ENCODE measurements at regions not wholly inside any gene's neighbourhood (a gene's known extent, or its start where the extent isn't known, plus 50 kb on each side); places are given as distances from the start of the nearest gene placed in this dataset.
"Not testable (repeated sequence)": the region's sequence is repeated elsewhere in the genome, so short reads cannot be mapped to it uniquely, and the experiment has no call there.

DNA sequence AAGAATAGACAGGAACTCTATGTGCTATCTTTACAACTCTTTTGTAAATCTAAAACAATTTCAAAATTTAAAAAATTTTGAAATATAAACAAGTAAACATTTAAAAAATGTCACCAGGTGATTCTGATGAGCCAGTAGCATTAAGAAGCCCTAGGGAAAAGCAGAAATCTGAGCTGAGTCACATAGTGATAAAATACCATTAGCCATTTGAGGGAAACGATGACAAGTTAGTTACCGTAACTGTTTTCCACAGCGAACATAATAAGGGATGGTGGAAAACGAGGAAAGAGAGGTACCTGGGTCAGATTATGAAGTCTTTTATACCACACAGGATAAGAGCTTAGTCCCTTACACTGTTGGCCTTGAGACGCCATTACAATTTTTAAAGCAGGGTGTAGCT, 55.5 kb downstream of the PRR15 start:
- DNase-seq, result no peak

DNA sequence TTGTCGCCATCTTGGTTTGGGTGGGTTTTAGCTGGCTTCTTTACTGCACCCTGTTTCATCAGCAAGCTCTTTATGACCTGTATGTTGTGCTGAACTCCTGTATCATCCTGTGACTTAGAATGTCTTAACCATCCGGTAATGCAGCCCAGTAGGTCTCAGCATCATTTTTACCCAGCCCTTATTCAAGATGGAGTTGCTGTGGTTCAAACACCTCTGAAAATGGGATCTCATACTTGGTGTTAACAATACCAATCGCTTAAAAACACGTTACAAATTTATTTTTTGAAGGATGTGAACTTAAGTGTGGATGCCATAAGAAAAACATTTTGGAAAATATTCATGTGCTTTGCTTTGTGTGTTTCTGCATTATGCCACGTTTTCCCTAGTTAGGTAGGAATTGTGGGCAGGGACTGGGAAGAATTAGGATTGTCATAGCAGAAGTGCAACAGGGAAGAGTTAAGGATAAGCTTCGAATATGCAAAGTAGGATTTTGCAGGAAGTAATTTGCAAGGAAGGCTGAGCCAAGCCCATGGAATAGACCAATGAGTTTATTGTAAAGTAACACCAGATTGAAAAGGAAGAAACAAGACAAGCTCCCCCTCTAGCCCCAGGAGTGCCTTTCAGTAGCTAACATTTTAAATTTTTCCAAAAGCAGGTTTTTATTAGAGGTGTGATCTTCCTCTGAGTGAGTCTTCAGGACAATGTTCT, 56.4 kb downstream of the PRR15 start:
- peak in 1 of 2 experiments; percentile 34 for DNase-seq

DNA sequence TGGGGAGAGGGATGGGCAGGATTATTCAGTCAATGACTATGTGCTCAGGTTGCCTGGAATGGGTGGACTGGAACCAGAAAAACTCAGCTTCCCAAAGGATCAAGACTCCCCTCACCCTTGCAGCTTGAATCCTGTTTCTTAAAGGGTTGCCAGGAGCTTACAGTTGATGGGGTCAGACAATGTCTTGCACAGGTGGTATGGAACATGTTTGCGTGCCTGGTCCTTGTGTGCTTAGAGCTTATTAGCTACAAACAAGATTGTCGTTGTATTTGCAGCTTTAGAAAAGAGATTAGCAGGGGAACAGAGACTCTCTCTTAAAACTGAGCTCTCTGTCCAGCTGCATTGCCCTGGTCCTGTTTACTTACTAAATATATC, 56.9 kb downstream of the PRR15 start:
- no peak for DNase-seq

DNA sequence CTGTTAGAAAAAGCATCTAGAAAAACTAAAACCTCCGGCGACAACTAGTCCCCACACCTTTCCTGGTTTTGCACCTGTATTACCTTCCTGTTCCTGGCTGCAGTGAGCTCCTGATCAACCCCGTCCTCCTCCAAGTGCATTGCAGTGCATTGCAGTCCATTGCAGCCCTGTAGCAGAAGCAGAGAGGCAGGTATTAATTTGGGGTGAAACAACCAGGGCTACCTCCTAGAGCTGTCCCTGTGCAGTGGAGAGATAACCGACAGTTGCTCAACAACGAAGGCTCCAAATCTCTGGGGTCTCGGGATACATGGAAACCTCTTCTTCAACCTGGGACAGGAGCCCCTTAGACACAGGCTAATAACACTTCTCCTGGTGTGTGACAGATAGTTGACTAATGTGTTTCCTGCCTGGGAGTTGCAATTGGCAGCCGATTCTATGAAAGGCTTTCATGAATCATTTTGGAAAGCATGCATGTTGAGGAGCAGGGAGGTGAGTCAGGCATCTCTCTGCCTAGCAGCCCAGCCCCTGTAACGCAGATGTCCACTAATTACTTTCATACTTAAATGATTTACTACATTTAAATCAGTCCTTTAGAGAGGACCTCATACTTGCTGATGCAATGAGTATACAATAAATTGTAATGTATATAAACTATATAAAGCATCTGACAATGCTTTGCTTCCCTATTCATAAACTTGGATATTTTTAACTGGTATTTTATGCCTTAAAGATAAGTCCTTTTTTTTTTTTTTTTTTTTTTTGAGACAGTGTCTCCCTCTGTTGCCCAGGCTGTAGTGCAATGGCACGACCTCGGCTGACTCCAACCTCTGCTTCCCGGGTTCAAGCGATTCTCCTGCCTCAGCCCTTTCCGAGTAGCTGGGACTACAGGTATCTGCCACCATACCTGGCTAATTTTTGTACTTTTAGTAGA, 59.0 kb downstream of the PRR15 start:
- no peak for DNase-seq

DNA sequence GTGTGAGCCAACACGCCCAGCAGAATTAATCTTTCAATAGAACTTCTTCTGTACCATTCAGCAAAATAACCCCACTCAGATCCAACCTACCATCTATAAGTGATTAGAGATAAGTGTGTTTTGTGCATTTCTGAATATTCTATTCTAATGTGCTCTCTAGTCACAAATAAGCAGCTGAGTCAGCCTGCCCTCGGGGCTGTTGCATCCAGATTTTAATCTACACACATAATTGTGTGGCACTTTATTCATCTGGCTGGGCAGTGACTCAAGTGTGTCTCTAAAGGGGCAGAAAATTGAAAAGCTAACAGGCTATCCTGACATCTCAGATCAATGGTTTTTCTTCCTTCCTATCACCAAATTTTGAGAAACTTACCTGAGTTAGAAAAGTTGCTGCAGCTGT, 60.3 kb downstream of the PRR15 start:
- no peak for DNase-seq

DNA sequence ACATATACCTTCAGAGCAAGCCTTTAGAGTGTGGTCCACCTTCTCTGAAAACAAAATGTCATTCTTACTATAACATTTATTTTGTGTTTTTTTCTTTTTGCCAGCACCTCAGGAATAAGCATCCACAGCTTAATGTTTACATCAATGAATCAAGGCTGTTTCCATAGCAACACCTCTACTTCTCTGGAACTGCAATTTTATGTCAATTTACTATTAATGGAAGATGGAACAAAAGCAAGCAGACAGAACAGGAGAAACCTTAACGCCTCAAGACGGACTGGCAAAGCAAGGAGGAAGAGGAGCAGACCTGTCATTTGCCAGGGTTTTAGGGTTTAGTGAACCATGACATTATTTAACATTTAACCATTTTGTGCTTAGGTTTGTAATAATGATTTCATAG, 63.1 kb downstream of the PRR15 start:
- DNase-seq, result no peak

DNA sequence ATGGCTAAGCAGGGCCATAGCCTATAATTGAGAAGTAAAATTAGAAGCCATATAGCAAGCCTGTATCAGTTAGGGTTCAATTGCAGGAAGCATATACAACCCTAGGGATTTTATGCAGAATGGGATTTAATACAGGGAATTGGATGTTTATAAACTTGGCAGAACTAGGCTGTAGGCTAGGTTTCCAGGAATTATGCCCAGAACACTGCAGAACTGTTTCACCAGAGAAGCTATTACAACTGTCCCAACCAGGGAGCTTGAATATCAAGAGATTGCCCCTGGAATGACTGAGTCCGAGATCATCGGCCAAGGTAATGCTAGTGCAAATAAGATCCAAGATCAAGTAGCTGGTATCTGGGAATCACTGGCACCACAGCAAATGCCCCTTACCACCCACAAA, 64.0 kb downstream of the PRR15 start:
- no peak for DNase-seq

DNA sequence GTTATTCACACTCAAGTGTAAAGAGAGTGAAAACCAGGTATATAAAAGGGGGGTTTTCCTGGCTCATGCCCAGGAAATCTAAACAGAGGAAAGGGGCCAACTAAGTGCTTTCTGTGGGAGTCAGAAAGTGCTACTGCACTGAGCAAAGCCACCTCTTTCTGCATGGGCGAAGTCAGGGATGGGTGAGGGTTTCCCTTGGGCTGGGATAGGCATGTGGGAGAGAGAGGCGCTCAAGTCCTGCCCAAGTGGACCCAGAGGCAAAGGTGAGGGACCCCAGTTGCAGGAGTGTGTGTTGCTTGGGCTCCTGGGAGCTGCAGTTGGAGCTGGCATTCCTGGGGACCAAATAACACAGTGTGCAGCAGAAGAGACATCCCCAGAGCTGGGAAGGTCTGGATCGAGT, 65.9 kb downstream of the PRR15 start:
- DNase-seq, result no peak

DNA sequence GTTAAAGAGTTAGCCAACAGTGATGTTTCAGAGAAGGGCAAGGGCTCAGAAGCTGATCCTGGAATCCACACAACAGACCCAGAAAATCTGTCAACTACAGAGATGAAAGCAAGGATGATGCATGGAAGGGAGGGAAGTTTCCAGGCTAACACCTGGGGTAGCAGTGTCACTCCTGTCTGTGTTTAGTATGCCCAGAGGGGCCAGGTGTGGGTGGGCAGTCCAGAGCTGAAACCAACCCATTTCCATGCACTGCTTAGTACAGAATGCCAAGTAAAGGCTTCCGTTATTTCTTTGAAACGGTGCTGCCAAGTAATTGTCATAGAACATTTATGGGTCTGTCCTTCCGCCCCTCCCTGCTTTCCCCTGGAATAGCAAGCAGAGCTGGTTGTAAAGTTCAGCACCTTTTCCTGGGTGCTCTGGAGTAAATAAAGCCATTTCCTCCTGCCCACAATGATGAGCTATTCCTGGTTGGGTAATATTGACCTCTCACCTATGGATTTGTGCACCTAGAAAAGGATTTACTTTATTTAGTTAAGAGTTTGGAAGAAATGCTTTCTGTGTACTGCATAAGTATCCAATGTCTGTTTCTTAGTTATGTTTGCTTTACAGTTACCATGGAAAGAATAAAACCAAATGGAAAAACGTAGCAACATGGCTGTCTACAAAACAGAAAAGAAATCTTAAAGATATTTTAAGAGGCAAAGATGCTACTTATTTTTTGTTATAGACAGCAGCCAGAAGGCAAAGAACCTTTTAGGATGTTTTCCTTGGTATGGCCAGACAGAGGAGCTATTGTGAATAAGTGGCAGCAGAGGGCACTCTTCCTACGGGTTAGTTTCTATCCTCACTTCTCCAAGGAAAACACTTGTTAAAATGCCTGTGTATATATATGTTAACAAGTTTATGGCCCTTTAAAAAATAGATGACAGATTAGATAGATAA, 71.7 kb downstream of the PRR15 start:
- peak; percentile 22 to 71 for DNase-seq

DNA sequence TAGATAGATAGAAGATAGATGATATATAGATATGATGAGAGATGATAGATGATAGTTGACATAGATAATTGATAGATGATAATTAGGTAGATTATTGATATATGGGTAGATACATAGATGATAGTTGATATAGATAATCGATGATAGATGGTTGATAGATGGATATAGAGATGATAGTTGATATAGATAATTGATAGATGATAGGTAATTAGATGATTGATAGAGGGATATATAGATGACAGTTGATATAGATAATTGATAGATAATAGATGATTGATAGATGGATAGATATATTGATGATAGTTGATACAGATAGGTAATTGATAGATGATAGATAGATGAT, 72.3 kb downstream of the PRR15 start:
- DNase-seq, result no peak

DNA sequence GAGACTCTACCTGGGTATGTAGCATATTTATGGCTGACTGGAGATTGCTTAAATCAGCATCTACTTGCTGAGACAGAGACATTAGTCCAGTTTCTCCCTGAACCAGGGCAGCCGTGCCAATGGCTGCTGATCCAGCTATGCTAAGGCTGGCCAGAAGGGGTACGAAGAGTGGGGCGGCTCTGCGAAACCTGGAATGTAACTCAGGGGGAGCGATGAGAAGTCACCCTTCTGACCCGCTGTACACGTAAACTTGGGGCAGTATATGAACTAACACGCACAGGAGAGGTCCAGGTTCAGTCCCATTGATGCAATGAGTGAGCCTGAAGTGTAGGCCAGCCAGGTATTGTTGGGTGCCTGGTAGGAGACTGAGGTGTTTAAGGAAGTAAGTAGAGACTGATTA, 73.7 kb downstream of the PRR15 start:
- no peak for DNase-seq

DNA sequence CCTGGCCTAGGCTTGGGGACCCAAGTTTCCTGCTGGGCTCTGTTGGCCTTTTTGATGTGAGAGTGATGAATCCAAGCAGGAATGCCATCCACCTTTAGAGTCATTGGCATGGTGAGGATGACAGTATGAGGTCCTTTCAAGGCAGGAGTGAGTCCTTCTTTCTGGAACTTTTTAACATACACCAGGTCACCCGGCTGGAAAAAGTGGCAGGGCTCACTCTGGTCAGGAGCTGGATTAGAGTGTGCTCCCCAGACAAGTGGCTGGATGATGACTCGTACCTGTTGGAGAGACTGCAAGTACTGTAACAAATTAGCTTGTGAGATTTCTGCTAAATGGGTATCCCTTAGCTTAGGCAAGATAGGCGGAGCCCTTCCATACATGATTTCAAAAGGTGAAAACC, 75.2 kb downstream of the PRR15 start:
- not testable (repeated sequence) for DNase-seq

DNA sequence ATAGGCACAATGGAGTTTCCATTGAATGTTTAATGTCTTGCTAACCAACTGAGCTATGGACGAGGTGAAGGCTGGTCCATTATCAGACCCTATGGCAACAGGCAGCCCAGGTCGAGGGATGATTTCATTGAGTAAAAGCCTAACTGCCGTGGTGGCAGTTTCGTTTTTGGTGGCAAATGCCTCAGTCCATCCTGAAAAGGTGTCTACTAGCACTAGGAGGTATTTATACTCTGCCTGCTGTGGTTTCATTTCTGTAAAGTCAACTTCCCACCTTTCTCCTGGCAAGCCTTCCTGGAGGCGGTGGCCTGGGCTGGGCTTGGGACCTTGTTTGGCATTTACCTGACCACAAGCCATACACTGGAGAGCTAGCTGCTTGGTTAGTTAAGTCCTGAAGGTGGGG, 75.8 kb downstream of the PRR15 start:
- DNase-seq, result no peak

DNA sequence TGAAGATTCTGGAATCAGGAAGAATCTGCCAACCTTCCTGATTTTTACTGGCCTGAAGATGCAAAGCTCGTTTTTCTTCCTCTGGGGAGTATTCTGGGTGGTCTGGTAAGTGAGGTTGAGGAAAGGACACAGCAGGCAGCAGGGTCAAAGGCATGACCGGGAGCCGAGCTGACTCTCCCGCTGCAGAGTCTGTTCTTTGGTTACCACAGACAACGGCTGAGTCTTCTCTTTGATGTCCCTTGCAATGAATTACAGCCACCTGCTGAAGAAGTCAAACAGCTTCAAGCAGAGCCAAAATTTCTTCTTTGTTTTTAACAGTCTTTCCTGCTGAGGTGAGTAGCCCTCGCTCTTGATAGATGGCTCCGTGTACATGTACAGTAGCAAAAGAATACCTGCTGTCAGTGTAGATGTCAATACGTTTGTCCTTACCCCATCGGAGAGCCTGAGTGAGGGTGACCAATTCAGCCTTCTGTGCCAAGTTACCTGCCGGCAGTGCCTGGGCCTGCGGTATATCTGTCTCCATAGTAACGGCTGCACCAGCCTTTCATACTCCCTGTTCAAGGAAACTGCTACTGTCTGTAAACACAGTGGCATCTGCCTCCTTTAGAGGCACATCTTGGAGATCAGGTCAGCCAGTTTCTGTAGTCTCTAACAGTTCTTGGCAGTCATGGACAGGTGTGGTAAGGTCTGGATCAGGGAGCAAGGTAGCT, 76.4 kb downstream of the PRR15 start:
- DNase-seq, result peak in 1 of 2 experiments; percentile 55

DNA sequence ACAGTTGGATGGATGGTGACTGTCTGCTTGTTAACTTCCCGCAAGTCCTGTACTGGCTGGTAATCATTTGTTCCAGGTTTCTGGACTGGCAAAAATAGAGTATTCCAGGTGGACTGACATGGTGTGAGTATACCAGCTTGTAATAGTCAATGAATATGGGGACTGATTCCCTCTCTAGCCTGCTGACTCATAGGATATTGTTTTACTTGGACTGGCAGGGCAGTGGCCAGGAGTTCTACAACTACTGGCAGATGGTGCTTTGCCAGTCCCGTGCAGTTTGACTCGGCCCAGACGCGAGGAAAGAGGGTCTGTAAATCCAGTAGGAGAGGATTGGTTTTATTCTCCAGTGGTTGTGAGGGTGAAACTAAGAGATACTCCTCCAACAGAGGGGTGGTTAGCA, 78.0 kb downstream of the PRR15 start:
- DNase-seq, result no peak

DNA sequence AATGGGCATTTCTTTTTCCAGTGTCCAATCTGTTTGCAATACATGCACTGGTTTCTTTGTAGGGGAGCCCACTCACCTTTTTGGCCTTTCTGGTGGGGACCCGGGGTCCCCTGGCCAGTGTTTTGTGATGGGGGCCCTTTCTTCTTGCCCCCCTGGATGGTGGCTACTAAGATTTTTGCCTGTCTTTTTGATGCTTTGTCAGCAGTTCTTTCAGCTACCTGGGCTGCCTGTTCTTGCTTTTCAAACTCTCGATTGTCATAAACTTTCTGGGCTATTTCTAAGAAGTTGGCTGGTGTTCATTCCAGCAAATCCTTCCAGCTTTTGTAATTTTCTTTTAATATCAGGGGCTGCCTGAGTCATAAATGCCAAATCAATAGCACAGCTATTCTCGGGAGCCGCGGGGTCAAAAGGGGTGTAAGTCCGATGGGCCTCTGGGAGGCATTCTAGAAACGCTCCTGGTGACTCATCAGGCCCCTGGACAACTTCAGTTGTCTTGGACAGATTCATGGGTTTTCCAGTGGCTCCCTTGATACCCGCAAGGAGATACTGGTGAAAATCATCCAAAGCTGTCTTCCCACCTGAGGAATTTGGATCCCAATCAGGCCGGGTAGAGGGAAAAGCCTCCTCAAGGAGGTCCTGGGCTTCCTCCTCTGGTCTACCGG, 79.0 kb downstream of the PRR15 start:
- no peak for DNase-seq

DNA sequence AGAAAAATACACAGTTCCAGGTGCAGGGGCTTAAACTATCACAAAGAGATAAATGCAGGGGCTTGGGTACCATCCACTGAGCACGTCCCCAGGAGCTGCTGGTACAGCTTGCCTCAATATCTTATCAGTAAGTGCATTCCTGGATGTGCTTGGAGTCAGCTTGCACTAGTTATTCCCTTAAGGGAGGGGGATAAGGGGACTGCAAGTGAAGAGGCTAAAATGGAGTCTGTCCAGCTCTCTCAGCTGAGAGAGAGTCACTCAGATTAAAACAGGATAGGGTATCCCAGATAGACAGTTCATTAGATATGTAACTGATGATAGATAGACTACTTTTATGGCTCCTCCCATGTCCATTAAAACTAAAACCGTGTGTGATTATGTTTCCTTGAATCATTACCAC, 82.5 kb downstream of the PRR15 start:
- DNase-seq, result not testable (repeated sequence)

DNA sequence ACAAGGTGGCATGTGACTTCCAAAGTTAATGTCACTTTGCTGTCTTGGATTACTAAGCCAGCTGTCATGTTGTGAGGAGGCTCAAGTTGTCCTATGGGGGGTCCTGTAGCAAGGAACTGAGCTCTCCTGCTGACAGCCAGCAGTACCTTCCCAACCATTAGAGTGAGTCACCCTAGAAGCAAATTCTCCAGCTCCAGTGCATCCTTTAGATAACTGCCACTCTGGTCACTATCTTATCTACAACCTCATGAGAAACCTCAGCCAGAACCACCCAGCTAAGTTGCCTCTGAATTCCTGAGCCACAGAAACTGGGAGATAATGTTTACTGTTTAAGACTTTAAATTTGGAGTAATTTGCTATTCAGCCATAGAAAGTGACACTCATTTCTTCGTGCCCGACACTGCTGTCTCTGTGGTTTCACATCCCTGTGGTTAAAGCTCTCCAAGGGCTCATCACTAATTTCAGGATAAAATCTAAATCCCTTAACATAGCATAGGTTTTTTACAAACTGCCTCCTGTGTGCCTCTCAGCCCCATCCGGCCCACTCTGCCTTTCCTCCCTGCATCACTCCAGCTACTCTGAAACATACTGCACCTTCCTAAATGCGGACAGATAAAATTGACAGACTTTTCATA, 83.5 kb downstream of the PRR15 start:
- DNase-seq, result no peak

DNA sequence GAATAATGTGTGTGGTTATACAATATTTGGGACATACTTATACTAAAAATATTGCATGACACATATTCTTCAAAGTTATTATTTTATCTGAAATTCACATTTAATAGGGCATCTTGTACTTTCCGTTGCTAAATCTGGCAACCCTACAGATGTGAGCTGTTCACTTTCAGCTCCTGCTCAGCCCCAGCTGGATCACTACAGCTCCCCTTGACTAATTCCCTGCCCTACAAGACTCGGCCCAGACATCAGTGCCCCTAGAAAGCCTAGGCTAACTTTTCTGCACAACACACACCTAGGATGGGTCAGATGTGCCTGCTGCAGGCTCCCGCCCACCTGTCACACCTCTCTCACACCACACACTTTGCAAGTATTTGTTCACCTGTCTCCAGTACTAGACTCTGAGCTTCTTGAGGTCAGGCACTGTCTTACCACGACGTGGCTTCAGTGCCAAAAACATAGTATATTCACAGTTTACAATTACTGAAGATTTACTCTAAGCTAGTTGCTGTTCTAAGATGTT, 84.1 kb downstream of the PRR15 start:
- DNase-seq, result not testable (repeated sequence)

DNA sequence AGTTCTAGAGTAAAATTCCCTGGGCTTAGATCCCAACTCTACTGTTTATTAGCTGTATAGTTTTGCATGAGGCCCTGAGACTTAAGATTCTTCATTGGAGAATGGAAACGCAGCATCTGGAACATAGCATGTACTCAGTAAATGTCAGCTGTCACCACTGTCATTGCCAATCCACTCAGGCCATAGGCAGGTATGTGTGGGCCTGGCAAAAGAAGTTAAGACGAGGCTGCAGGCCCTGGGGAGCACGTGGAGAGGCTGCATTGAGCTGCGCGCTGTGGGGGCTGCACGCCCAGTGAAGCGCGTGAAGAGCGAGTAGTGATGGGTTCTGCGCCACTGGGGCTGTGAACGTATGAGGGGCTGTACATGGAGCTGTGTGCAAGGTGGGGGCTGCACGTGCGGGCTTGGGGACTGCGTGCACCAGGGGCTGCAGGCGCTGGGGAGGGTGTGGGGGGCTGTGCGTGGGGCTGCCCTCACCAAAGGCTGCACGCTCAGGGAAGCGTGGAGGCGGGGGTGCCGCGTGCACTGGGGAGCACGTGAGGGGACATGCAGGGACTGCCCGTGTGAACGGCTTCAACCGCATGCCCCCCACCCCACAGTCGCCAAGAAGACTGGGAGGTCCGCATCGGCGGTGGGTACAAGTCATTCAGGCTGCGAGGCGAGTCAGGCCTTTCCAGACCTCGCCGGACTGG, 85.5 kb downstream of the PRR15 start:
- DNase-seq, result no peak

DNA sequence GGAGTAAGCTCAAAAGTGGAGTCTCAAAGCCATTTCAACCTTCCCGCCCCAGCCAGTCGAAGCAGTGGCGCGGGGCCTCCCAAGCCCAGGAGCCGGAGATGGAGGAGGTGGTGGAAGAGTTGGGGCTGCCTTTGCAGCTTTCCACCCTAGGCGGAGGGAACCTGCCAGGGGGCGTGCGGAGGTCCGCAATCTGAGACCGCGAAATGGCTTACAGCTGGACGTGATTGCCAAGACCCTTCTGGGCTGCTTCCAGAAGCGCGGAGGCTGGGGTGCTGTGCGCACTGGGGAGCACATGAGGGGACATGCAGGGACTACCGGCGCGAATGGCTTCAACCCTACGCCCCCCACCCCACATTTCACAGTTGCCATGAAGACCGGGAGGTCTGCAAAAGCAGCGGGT, 86.2 kb downstream of the PRR15 start:
- DNase-seq, result no peak

Measured in NCI-H526 (cell line).